Gastroesophageal sphincter (tissue), 3 donors: ENCODE measurements at regions not wholly inside any gene's neighbourhood (a gene's known extent, or its start where the extent isn't known, plus 50 kb on each side); places are given as distances from the start of the nearest gene placed in this dataset.

Experiments used
- CTCF ChIP-seq, 4 experiments: fragments of 200-600 bp in 2 of 4; fragments of 450-650 bp in 2 of 4; sonication (generic) in 1 of 4; IDR thresholded peaks; one replicate each; pipeline ENCODE4 v1.5.1; 2017 to 2019; ENCODE audit warnings: antibody characterized with exemption in 4 of 4, mild to moderate bottlenecking in 2 of 4, moderate library complexity in 2 of 4
- POLR2A ChIP-seq, 2 donors: fragments of 450-650 bp; IDR thresholded peaks; one replicate each; pipeline ENCODE4 v1.6.1; 2017; ENCODE audit warnings: antibody characterized with exemption in 2 of 2, mild to moderate bottlenecking in 2 of 2, moderate library complexity in 1 of 2

GRCh38 chr18:72412927-72413326, 131.2 kb downstream of the CBLN2 start:
- TF ChIP-seq POLR2A (IDR thresholded peaks at IDR 0.05): no peak
- no peak for TF ChIP-seq CTCF (IDR thresholded peaks at IDR 0.05)
